OCI-LY3 (cell line): ENCODE measurements at regions not wholly inside any gene's neighbourhood (a gene's known extent, or its start where the extent isn't known, plus 50 kb on each side); places are given as distances from the start of the nearest gene placed in this dataset.

ENCODE experiments used
- CTCF ChIP-seq: fragments of 200-600, 300-600 bp; sonication (generic); IDR thresholded peaks from 2 replicates; pipeline ENCODE4 v1.5.1; 2014; ENCODE audit warnings: antibody characterized with exemption, low read length, low read depth
- EZH2phosphoT487 ChIP-seq: fragments of 200-600 bp; shearing (Covaris generic); IDR thresholded peaks from 2 replicates; pipeline ENCODE4 v1.6.1; 2018; ENCODE audit warnings: antibody characterized with exemption, mixed run types, low read depth

DNA sequence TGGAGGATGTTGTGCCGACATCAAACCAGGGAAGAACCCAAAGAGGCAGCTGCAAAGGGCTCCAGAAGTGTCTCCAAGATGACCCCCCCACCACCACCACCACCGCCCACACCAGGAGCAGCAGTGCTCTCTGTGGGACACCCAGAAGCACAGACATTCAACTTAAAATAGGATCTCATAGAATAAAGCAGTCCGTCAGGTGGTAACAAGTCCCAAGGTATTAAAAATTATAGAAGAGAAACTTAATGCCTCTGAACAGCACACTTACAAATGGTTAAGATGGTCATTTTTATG, 155.5 kb upstream of the ID2 start:
- TF ChIP-seq CTCF (no peak), EZH2phosphoT487 (no peak)
